GM18499 (cell line): ENCODE measurements at regions not wholly inside any gene's neighbourhood (a gene's known extent, or its start where the extent isn't known, plus 50 kb on each side); places are given as distances from the start of the nearest gene placed in this dataset.
A peak's percentile ranks its signal among the peaks of the same experiment; 100 is the strongest.
"Not testable (repeated sequence)": the region's sequence is repeated elsewhere in the genome, so short reads cannot be mapped to it uniquely, and the experiment has no call there.

ENCODE experiments used
- ATAC-seq: cut with Tn5 transposase; IDR thresholded peaks from one replicate; pipeline ENCODE4 v1.9.1; 2021; ENCODE audit warnings: moderate number of reproducible peaks; ENCODE audit not compliant: insufficient read depth, unreplicated experiment

DNA sequence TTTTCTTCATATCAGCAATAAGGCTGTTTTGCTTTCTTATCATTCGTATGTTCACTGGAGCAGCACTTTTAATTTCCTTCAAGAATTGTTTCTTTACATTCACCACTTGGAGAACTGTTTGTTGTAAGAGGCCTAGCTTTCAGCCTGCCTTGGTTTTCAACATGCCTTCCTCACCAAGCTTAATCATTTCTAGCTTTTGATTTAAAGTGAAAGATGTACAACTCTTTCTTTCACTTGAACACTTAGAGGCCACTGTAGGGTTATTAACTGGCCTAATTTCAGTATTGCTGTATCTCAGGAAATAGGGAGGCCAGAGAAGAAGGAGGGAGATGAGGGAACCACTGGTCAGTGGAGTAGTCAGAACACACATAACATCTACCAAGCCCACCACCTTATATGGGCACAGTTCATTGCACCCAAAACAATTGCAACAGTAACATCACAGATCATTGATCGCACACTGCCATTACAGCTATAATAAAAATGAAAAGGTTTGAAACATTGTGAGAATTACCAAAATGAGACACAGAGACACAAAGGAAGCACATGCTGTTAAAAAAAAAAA, 181.4 kb upstream of the TUBA3C start:
- no peak for ATAC-seq

GRCh38 chr13:19359697-19360096, 178.1 kb upstream of the TUBA3C start:
- ATAC-seq = not testable (repeated sequence)

DNA sequence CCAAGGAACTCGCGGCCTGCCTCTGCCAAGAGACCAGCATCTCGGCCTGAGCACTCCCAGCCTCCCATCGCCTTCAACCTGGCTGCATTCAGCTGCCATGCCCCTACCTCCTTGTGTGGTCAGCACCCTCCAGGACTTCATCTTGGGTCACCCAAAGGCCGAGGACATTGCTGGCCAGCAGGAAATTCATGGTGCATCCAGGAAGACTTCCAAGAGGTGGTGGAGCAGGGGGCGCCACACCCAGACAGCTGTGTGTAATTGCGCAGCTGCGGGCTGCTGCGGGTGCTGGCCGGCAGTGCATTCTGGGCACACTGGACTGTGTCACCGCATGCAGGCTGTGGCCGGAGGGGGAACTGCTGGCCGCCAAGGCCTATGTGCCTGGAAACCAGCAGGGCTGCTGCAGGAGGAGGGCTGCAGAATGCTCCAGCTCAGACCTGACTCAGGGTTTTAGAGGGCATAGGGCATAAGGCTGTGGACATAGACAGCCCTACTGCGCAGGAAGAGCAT, 164.3 kb upstream of the TUBA3C start:
- no peak for ATAC-seq

DNA sequence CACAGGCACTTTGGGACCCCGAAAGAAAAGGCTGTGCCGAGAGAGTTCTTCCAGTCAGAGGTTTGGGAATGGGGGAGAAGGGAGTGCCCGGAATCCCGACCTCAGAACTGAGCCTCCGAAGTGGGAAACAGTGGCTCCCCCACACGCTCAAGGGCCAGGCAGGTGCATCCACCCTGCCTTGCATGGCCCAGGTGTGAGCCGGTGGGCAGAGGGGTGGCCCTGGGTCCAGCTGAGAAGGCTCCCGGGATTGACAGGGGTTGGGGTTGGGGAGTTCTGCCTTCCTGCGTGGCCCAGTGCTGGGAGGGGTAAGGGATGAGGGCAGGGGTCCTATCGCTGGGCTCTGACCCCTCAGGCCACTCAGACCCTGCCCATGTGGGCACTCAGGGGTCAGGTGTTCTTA, 163.5 kb upstream of the TUBA3C start:
- ATAC-seq = no peak

DNA sequence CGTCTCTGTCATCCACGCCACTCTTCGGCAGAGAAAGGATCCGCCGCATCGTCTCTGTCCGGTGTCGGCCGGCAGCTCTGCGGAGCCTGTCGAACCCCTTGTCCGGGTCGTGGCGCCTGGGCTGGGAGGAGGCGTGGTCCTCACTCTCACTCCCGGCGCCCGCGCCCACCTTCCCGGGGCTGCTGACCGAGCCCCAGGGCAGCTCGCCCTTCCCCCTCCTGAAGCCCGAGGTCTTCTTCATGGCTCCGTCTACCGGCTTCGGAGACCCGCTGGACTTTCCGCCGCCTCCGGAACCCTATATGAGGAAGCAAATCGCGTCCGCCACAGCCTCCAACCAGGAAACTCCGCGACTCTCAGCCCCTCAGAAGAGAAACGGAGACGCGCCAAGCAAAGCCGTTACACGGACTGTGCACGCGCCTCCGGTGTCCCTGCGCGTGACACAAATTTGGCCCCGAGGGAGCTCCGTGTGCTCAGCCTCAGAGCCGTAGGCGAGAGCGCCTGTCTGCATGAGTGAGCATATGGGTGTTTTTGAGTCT, 163.0 kb upstream of the TUBA3C start:
- ATAC-seq = peak; percentile 40

GRCh38 chr13:19332378-19332777, 150.8 kb upstream of the TUBA3C start:
- ATAC-seq = no peak

DNA sequence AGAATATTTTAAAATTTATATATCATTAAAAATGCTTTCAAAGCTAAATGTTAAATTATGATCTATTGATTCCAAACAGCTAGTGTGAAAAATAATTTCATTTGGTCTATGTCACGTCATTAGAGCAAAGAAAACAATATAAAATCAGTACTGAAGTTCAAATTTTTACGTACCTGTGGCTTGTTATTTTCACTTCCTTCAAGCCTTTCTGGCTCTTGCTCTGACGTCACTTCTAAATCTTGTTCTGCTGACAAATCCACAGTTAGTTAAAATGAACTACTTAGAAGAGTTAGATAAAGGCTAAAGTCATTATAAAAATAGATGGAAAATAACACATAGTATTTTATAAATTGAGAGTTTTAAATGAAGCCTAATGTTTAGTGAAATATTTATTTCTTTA, 147.7 kb upstream of the TUBA3C start:
- ATAC-seq = no peak

DNA sequence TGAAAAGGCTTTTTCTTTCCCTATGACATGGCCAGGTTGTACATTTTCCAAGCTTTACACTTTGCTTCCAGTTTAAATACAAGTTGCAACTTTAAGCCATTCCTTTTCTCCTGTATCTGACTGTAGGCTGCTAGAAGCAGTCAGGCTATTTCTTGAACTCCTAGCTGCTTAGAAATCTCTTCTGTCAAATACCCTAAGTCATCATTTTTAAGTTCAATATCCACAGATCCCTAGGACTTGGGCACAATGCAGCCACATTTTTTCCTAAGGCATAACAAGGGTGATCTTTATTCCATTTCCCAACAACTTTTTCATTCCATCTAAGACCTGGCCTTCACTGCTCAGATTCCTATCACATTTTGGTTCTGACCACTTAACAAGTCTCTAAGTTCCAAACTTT, 142.7 kb upstream of the TUBA3C start:
- no peak for ATAC-seq

GRCh38 chr13:19321222-19321621, 139.6 kb upstream of the TUBA3C start:
- no peak for ATAC-seq

DNA sequence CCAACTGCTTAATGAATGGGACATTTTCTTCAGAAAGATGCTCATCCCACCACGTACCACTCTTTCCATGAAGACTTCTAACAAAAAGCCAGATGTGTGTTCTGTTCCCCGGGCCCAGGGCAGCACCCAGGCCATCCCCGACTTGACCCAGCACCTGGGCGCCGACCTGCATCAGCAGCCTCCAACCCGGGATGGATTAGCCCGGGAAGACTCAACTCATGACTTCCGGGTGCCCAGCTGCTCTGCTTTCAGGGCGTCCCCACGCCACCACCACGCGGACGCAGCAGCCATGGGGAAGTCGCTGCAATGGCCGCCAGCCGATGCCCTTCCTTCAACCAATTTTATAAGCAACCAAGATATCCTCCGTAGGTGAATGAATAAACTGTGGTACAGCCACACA, 123.8 kb upstream of the TUBA3C start:
- no peak for ATAC-seq

- ATAC-seq = no peak
Observed at GRCh38 chr13:19289180-19289579, 107.6 kb upstream of the TUBA3C start.

GRCh38 chr13:19283836-19284235, 102.2 kb upstream of the TUBA3C start:
- no peak for ATAC-seq

DNA sequence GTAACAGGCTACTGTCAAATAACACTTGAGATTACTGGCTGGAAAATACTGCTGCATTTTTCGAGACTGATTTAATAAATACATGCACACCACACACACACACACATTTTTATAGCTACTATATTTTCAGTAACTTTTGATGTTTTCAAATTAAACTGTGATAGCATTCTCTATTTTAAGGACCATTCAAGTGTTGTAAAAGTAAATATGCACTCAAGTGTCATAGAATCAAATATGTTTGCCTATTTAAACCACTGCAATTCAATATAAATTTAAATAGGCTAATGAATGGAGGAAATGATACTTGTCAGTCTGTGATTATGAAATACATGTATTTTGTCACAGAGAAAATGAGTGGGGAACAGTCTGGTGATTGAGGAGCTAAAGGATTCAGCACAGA, 86.7 kb upstream of the TUBA3C start:
- ATAC-seq = no peak

DNA sequence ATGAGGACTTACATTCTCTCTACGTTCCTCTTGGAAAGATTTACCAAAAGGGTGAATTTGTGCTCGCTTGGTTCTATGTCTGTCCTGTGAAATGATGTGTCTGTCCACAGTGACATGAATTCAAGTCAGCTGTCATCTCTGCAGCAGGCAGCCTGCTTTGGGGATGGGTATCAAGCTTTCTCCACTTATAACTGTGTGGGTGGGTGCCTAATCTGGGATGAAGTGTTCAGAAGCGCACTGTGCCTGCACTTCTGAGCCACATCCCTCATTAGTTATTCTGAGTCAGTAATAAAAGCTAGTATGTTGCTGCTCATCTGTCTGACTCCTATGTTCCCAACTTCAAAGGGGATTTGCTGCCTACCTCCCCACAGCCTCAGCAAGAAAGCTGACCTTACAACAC, 86.1 kb upstream of the TUBA3C start:
- no peak for ATAC-seq

- no peak for ATAC-seq
Observed at GRCh38 chr13:19266979-19267378, 85.4 kb upstream of the TUBA3C start.

DNA sequence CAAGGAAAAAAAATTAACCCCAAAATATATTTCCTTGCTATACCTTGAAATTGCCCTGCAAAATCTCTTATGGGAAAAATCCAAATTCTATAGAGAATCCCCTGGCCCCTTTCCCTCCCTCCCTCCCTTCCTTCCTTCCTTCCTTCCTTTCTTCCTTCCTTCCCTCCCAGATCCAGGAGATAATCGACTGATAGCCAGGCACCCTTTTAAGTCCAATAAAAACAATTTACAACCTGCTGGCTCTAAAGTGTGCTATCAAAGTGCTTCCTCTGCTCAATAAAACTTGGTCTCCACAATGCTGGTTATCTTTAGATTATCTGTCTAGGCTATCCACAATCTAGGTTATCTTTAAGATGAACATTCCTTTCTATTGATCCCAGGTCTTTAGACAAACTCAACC, 83.1 kb upstream of the TUBA3C start:
- no peak for ATAC-seq

GRCh38 chr13:19252381-19252780, 70.8 kb upstream of the TUBA3C start:
- ATAC-seq = no peak

GRCh38 chr13:19239114-19239860, 57.7 kb upstream of the TUBA3C start:
- ATAC-seq = no peak
